MM.1S (cell line): ENCODE measurements at regions not wholly inside any gene's neighbourhood (a gene's known extent, or its start where the extent isn't known, plus 50 kb on each side); places are given as distances from the start of the nearest gene placed in this dataset.

Source experiments
- EZH2 ChIP-seq: fragments of 300-600 bp; sonication (generic); optimal IDR thresholded peaks from 2 replicates; pipeline ENCODE3; 2017; ENCODE audit warnings: low read depth, mild to moderate bottlenecking, antibody characterized with exemption, low read length, mixed read lengths
- TF ChIP-seq, protein P1 (sequence below): fragments of 300-600 bp; sonication (generic); IDR thresholded peaks from 2 replicates; pipeline ENCODE4 v1.5.1; 2016; ENCODE audit warnings: antibody characterized with exemption, low read length, mixed read lengths

DNA sequence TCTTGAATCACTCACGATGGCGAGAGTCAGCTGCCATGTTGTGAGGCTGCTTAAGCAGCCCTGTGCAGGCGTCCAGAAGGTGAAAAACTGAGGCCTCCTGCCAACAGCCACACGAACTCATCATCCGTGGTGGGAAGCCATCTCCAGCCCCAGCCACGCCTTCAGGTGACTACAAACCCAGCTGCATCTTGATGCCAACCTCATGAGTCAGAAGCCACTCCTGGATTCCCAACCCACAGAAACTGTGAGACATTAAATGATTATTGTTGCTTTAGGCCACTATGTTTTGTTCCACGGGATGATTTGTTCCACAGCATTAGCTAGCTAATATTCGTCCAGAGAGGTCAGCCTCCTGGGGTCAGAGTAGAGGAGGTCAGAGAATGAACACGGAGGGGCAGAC lies 80.5 kb downstream of the SNX5 start:
- TF ChIP-seq, protein P1, sequence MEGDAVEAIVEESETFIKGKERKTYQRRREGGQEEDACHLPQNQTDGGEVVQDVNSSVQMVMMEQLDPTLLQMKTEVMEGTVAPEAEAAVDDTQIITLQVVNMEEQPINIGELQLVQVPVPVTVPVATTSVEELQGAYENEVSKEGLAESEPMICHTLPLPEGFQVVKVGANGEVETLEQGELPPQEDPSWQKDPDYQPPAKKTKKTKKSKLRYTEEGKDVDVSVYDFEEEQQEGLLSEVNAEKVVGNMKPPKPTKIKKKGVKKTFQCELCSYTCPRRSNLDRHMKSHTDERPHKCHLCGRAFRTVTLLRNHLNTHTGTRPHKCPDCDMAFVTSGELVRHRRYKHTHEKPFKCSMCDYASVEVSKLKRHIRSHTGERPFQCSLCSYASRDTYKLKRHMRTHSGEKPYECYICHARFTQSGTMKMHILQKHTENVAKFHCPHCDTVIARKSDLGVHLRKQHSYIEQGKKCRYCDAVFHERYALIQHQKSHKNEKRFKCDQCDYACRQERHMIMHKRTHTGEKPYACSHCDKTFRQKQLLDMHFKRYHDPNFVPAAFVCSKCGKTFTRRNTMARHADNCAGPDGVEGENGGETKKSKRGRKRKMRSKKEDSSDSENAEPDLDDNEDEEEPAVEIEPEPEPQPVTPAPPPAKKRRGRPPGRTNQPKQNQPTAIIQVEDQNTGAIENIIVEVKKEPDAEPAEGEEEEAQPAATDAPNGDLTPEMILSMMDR: no peak
- no peak for TF ChIP-seq EZH2
